Vagina (tissue), 2 donors: ENCODE measurements at regions not wholly inside any gene's neighbourhood (a gene's known extent, or its start where the extent isn't known, plus 50 kb on each side); places are given as distances from the start of the nearest gene placed in this dataset.

ENCODE experiments used
- DNase-seq, 2 donors: peaks; one replicate each; pipeline ENCODE4 v3.0.0-alpha.2; 2017; ENCODE audit errors: extremely low spot score in 2 of 2
- H3K27ac ChIP-seq: fragments of 200-600 bp; sonication (generic); one replicate; pipeline ENCODE4 v1.5.1; 2019
- H3K27me3 ChIP-seq: fragments of 200-600 bp; sonication (generic); one replicate; pipeline ENCODE4 v1.5.1; 2019
- H3K36me3 ChIP-seq, 2 donors: fragments of 200-600 bp; sonication (generic); one replicate each; pipeline ENCODE4 v1.5.1; 2017 to 2019
- H3K4me1 ChIP-seq: fragments of 200-600 bp; sonication (generic); one replicate; pipeline ENCODE4 v1.5.1; 2019
- H3K4me3 ChIP-seq, 2 donors: fragments of 200-600 bp; sonication (generic); 1 replicate in 1 of 2; 2 replicates in 1 of 2; pipeline ENCODE4 v1.5.1; 2016 to 2019
- H3K9me3 ChIP-seq: fragments of 200-600 bp; sonication (generic); one replicate; pipeline ENCODE4 v1.5.1; 2019
- CTCF ChIP-seq, 3 experiments: fragments of 450-650 bp in 2 of 3; fragments of 200-600 bp in 1 of 3; sonication (generic) in 1 of 3; IDR thresholded peaks; one replicate each; pipeline ENCODE4 v1.5.1; 2017 to 2019; ENCODE audit warnings: antibody characterized with exemption in 3 of 3, mild to moderate bottlenecking in 2 of 3, moderate library complexity in 2 of 3
- POLR2A ChIP-seq, 2 donors: fragments of 450-650 bp; IDR thresholded peaks; one replicate each; pipeline ENCODE4 v1.6.1; 2017; ENCODE audit warnings: antibody characterized with exemption in 2 of 2, mild to moderate bottlenecking in 2 of 2, moderate library complexity in 2 of 2
- POLR2AphosphoS5 ChIP-seq, 2 donors: sonication (generic); formaldehyde crosslinking; IDR thresholded peaks; one replicate each; pipeline ENCODE4 v1.9.0; 2017; ENCODE audit warnings: antibody characterized with exemption in 2 of 2, mild to moderate bottlenecking in 2 of 2, low read depth in 1 of 2; ENCODE audit not compliant: insufficient read depth in 1 of 2
- intact Hi-C: fragments of 100-400 bp; cut with DNase I; formaldehyde crosslinking; loops from one replicate; pipeline ENCODE4 v1.15.1; 2023

- no peaks in the 10 kb centered on the region for H3K27me3 ChIP-seq
- intact Hi-C loops, result no loop called here
- no peaks in the 10 kb centered on the region for H3K4me1 ChIP-seq
- DNase-seq, result peak in 1 of 2 donors; percentile 52
- TF ChIP-seq POLR2A (IDR thresholded peaks at IDR 0.05) (no peak), CTCF (IDR thresholded peaks at IDR 0.05) (no peak), POLR2AphosphoS5 (IDR thresholded peaks at IDR 0.05; ENCODE audit: insufficient read depth in 1 of 2, low read depth in 1 of 2) (no peak)
- no peak overlapping the region for H3K27ac ChIP-seq
- H3K9me3 ChIP-seq, result no peaks in the 10 kb centered on the region
- H3K36me3 ChIP-seq, result no peaks in the 10 kb centered on the region
- H3K4me3 ChIP-seq, result no peak overlapping the region
These were observed 294.0 kb upstream of the CXCR4 start for GRCh38 chr2:136411946-136412345.

- Histone ChIP-seq H3K27ac (no peak overlapping the region), H3K27me3 (no peaks in the 10 kb centered on the region), H3K4me1 (no peaks in the 10 kb centered on the region), H3K36me3 (no peaks in the 10 kb centered on the region), H3K4me3 (no peak overlapping the region), H3K9me3 (no peaks in the 10 kb centered on the region)
- peak in 1 of 2 donors; percentile 49 for DNase-seq
- TF ChIP-seq POLR2AphosphoS5 (IDR thresholded peaks at IDR 0.05; ENCODE audit: insufficient read depth in 1 of 2, low read depth in 1 of 2) (no peak), POLR2A (IDR thresholded peaks at IDR 0.05) (no peak), CTCF (IDR thresholded peaks at IDR 0.05) (no peak)
- intact Hi-C loops, result no loop called here
These were observed 292.7 kb upstream of the CXCR4 start for GRCh38 chr2:136410673-136411072.

- Histone ChIP-seq H3K4me1 (no peaks in the 10 kb centered on the region), H3K36me3 (no peaks in the 10 kb centered on the region), H3K27ac (no peak overlapping the region), H3K27me3 (no peaks in the 10 kb centered on the region), H3K4me3 (no peak overlapping the region), H3K9me3 (no peaks in the 10 kb centered on the region)
- peak in 1 of 2 donors; percentile 42 for DNase-seq
- intact Hi-C loops, result no loop called here
- TF ChIP-seq CTCF (IDR thresholded peaks at IDR 0.05), result no peak
- TF ChIP-seq POLR2A (IDR thresholded peaks at IDR 0.05), result no peak
- TF ChIP-seq POLR2AphosphoS5 (IDR thresholded peaks at IDR 0.05; ENCODE audit: insufficient read depth in 1 of 2, low read depth in 1 of 2), result no peak
These were observed 290.8 kb upstream of the CXCR4 start for GRCh38 chr2:136408795-136409194.

- intact Hi-C loops, result no loop called here
- peak; percentile 49 to 52 for DNase-seq
- TF ChIP-seq CTCF (IDR thresholded peaks at IDR 0.05) (no peak), POLR2AphosphoS5 (IDR thresholded peaks at IDR 0.05; ENCODE audit: insufficient read depth in 1 of 2, low read depth in 1 of 2) (no peak), POLR2A (IDR thresholded peaks at IDR 0.05) (no peak)
- Histone ChIP-seq H3K27ac (no peak overlapping the region), H3K4me1 (no peaks in the 10 kb centered on the region), H3K27me3 (no peaks in the 10 kb centered on the region), H3K4me3 (no peak overlapping the region), H3K9me3 (no peaks in the 10 kb centered on the region), H3K36me3 (no peaks in the 10 kb centered on the region)
These were observed 290.0 kb upstream of the CXCR4 start for GRCh38 chr2:136407952-136408318.

GRCh38 chr2:136407117-136407951 lies 289.4 kb upstream of the CXCR4 start:
- no peaks in the 10 kb centered on the region for H3K36me3 ChIP-seq
- no peaks in the 10 kb centered on the region for H3K27me3 ChIP-seq
- no peaks in the 10 kb centered on the region for H3K9me3 ChIP-seq
- H3K27ac ChIP-seq, result no peak overlapping the region
- H3K4me3 ChIP-seq, result no peak overlapping the region
- no peaks in the 10 kb centered on the region for H3K4me1 ChIP-seq
- TF ChIP-seq CTCF (IDR thresholded peaks at IDR 0.05) (no peak), POLR2AphosphoS5 (IDR thresholded peaks at IDR 0.05; ENCODE audit: insufficient read depth in 1 of 2, low read depth in 1 of 2) (no peak), POLR2A (IDR thresholded peaks at IDR 0.05) (no peak)
- intact Hi-C loops, result no loop called here
- DNase-seq, result peak; percentile 52 to 64
